Subcutaneous abdominal adipose tissue (tissue), 5 donors: ENCODE measurements at regions not wholly inside any gene's neighbourhood (a gene's known extent, or its start where the extent isn't known, plus 50 kb on each side); places are given as distances from the start of the nearest gene placed in this dataset.

Source experiments
- H3K27ac ChIP-seq: one replicate; pipeline ENCODE4 v1.7.0; 2013; ENCODE audit warnings: low read depth, mild to moderate bottlenecking, inconsistent platforms, low read length, moderate library complexity
- H3K27me3 ChIP-seq, 5 donors: one replicate each; pipeline ENCODE4 v1.7.0; 2013; ENCODE audit warnings: low read length in 5 of 5, inconsistent platforms in 1 of 5; ENCODE audit not compliant: control insufficient read depth in 5 of 5, insufficient read depth in 4 of 5
- H3K36me3 ChIP-seq, 5 donors: one replicate each; pipeline ENCODE4 v1.7.0; 2013; ENCODE audit warnings: low read length in 5 of 5; ENCODE audit not compliant: control insufficient read depth in 5 of 5, insufficient read depth in 5 of 5
- H3K4me1 ChIP-seq, 5 donors: one replicate each; pipeline ENCODE4 v1.7.0; 2013; ENCODE audit warnings: low read length in 5 of 5, mild to moderate bottlenecking in 3 of 5, moderate library complexity in 1 of 5; ENCODE audit not compliant: control insufficient read depth in 5 of 5, insufficient read depth in 5 of 5
- H3K4me3 ChIP-seq, 5 donors: one replicate each; pipeline ENCODE4 v1.7.0; 2013; ENCODE audit warnings: low read length in 5 of 5, low read depth in 1 of 5
- H3K9ac ChIP-seq, 5 donors: one replicate each; pipeline ENCODE4 v1.7.0; 2013; ENCODE audit warnings: low read length in 5 of 5, mild to moderate bottlenecking in 4 of 5, moderate library complexity in 3 of 5
- H3K9me3 ChIP-seq, 5 donors: one replicate each; pipeline ENCODE4 v1.7.0; 2013; ENCODE audit warnings: low read length in 5 of 5; ENCODE audit not compliant: control insufficient read depth in 5 of 5
- donor health status: healthy.
- donor health status: healthy.
- donor health status: healthy.
- donor health status: healthy.
- donor health status: healthy.

DNA sequence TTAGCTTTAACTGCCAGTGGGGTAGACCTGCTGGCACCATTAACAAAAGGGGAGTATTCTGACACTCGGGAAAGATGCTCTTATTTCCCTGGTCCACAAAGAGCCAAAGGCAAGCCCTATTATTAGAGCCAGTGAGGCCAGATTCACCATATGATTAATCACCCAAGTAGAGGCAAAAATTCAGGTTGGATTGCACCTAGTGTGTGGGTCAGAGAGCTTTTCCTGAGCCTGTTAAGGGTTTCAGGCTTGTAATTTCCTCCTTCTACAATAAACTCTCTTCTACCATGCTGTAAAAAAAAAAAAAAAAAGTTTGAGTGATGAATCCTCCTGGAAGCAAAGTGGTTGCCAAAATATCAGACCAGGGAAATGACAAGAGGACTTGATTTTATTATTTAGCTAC, 163.5 kb downstream of the MBL2 start:
- no peaks in the 10 kb centered on the region for H3K36me3 ChIP-seq
- H3K4me1 ChIP-seq: no peaks in the 10 kb centered on the region
- H3K4me3 ChIP-seq: no peak overlapping the region
- H3K27me3 ChIP-seq: no peaks in the 10 kb centered on the region
- H3K9ac ChIP-seq: no peak overlapping the region
- H3K9me3 ChIP-seq: no peaks in the 10 kb centered on the region
- H3K27ac ChIP-seq: no peak overlapping the region

DNA sequence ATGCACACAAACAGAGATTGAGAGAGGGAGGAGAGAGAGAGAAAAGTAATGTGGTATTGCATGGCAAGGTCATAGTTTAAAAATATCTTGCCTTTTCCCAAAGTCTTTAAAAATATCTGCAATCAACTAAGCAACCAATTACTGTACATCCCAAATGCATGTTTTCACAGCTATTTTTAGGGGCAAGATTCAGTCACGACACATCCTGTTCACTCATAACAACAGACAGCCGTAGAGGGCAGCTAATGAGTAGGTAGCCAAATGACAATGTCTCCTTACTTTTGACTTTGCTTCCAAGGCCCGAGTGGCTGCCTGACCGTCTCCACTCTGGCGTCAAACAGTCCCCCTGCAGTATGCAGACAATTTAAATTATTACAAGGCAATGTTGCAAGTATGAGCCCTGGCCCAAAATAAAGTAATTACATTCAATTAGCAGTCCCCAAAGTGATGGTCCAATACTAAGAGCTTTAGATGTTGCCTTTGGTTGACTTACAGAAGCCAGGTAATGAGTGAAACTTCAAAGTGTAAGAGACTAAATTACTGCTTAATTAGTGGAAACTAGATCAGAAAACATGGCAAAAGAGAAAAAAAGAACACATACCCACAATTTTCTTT, 162.9 kb downstream of the MBL2 start:
- Histone ChIP-seq H3K4me3 (no peak overlapping the region), H3K36me3 (no peaks in the 10 kb centered on the region), H3K4me1 (no peaks in the 10 kb centered on the region), H3K9ac (no peak overlapping the region), H3K9me3 (no peaks in the 10 kb centered on the region), H3K27me3 (no peaks in the 10 kb centered on the region), H3K27ac (no peak overlapping the region)

DNA sequence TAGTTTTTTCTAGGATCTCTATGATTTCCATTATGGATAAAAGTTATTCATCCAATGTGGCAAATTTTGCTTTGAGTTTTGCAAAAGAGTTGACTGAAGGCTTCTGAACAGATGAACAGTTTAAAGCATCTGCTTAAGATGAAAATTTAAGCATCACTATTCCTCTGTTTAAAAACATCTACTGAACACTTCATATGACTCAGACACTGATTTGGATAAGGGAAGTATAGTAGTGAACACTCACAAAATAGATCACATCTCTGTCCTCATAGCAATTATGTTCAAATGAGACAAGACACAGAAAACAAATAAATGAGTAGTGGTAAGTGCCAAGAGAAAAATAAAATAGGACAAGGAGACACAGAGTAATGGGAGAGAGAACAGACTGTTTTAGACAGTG, 157.3 kb downstream of the MBL2 start:
- H3K9ac ChIP-seq: no peak overlapping the region

DNA sequence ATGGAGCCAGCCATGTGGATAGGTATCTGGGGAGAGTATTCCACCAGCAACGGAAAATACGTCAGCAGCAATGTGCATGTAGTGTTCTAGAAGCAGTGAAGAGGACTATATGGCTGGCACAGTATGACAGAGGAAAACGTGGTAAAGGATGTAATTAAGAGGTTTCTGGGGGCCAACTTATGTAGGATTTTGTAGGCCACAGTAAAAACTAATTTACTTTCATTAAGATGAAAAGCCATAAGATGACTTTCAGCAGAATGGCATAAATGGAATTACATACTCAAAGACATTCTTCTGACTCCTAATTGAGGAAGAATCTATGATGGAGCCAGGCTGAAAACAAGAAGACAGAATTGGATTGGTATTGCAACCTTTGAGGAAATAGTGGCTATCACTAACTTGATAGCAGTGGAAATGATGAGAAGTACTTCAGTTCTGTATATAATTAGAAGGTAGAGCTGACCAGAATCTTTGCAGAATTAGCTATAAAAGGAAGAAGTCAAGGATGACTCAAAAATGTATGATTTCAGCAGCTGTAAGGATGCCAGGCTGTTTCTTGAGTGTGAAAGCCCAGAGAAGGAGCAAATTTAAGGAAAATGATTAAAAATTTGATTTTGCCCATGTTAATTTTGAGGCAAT, 156.7 kb downstream of the MBL2 start:
- no peak overlapping the region for H3K27ac ChIP-seq
- no peak overlapping the region for H3K9ac ChIP-seq
- no peak overlapping the region for H3K4me3 ChIP-seq
- no peaks in the 10 kb centered on the region for H3K27me3 ChIP-seq
- no peaks in the 10 kb centered on the region for H3K9me3 ChIP-seq
- no peaks in the 10 kb centered on the region for H3K4me1 ChIP-seq
- H3K36me3 ChIP-seq: no peaks in the 10 kb centered on the region

More for the DNA sequence above, 157.3 kb downstream of the MBL2 start:
- no peak overlapping the region for H3K27ac ChIP-seq
- H3K9me3 ChIP-seq: no peaks in the 10 kb centered on the region
- H3K36me3 ChIP-seq: no peaks in the 10 kb centered on the region
- no peaks in the 10 kb centered on the region for H3K4me1 ChIP-seq
- H3K4me3 ChIP-seq: no peak overlapping the region
- H3K27me3 ChIP-seq: no peaks in the 10 kb centered on the region

DNA sequence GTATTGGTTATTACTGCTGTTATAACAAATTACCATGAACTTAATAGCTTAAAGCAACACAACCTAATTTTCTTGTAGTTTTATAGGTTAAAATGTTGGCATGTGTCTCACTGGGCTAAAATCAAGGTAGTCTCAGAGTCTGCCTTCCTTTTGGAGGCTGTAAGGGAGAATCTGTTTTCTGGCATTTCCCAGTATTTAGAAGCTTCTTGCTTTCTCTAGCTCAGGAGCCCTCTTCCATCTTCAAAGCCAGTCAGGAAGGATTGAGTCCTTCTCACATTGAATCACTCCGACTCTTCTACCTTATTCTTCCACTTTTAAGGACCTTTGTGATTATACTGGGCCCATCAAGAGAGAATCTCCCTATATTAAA, 156.2 kb downstream of the MBL2 start:
- H3K9me3 ChIP-seq: no peaks in the 10 kb centered on the region
- H3K4me3 ChIP-seq: no peak overlapping the region
- H3K27ac ChIP-seq: no peak overlapping the region
- H3K9ac ChIP-seq: no peak overlapping the region
- no peaks in the 10 kb centered on the region for H3K4me1 ChIP-seq
- no peaks in the 10 kb centered on the region for H3K36me3 ChIP-seq
- no peaks in the 10 kb centered on the region for H3K27me3 ChIP-seq

DNA sequence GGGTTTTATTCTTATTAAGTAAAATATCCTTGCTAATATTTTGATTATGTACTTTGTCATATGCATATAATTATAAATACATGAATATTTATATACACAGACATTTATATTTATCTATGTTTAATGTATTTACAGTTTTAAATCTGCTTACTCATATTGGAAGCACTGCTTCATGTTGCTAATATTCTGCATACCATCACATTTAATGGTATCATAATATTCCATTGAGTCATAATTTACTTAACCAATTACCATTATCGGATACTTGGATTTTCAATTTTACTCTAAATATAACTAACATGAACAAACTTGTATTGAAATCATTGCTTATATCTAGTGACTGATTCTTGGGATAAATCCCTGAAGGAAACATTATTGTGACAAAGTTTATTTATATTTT, 155.2 kb downstream of the MBL2 start:
- Histone ChIP-seq H3K4me3 (no peak overlapping the region), H3K9me3 (no peaks in the 10 kb centered on the region), H3K4me1 (no peaks in the 10 kb centered on the region), H3K27ac (no peak overlapping the region), H3K36me3 (no peaks in the 10 kb centered on the region), H3K27me3 (no peaks in the 10 kb centered on the region), H3K9ac (no peak overlapping the region)

DNA sequence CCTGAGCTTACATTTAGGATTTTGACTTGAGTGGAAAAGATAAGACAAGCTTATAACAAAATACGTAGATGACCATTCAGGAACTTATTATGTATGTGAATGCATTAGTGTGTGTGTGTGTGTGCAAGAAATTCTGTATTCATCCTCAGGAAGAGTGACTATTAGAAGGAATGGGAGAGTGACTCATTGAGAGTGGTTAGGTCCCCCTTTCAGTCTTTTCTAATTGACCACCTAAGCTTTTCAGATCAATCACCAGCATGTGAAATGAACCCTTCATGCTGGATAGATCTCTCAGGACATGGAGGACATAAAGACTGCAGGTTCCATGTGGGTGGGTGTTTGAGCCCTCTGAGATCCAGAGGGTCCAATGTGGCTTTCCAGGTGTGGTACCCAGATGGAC, 153.5 kb downstream of the MBL2 start:
- no peak overlapping the region for H3K9ac ChIP-seq
- no peaks in the 10 kb centered on the region for H3K36me3 ChIP-seq
- H3K4me1 ChIP-seq: no peaks in the 10 kb centered on the region
- H3K4me3 ChIP-seq: no peak overlapping the region
- H3K9me3 ChIP-seq: no peaks in the 10 kb centered on the region
- H3K27me3 ChIP-seq: no peaks in the 10 kb centered on the region
- no peak overlapping the region for H3K27ac ChIP-seq

DNA sequence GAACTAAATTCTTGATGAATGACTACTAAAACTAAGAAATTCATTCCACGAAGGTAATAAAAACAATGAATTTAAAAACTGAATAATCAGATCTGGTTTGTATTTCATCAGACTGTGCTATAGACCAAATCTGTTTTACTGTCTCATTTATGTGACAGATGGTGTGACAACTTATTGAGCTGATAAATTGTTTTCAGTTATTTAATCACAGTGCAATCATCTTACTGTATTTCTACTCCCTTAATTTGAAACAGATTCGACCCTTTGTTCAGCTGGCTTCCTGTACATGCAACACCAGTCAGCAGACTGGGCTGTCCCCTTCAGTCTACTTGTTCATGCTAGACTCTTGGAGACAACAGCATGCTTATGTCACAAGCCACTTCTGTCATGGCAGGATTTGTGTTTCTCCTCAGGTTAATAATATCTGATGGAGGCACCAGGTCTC, 150.9 kb downstream of the MBL2 start:
- Histone ChIP-seq H3K27me3 (no peaks in the 10 kb centered on the region), H3K9ac (no peak overlapping the region), H3K4me3 (no peak overlapping the region), H3K9me3 (no peaks in the 10 kb centered on the region), H3K4me1 (no peaks in the 10 kb centered on the region), H3K36me3 (no peaks in the 10 kb centered on the region), H3K27ac (no peak overlapping the region)

DNA sequence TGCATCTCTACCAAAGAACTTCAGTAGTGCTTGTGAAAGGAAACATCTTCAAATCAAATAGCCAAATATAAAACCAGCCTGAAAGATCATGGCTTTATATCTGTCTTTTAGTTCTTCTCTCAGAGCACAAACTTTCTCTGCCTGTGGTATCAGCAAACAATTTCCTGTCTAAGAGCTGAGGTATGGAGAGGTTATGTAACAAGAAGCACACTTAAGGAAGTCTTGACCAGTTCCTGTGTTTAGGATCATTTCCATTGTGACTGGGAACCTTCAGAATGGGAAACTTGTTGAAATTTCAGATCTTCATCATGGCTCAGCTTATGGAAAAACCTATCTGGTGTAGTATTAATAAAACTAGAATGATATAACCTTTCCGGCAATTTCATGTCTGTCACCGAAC, 148.8 kb downstream of the MBL2 start:
- no peak overlapping the region for H3K27ac ChIP-seq
- H3K27me3 ChIP-seq: no peaks in the 10 kb centered on the region
- H3K4me1 ChIP-seq: no peaks in the 10 kb centered on the region
- no peaks in the 10 kb centered on the region for H3K36me3 ChIP-seq
- no peaks in the 10 kb centered on the region for H3K9me3 ChIP-seq
- H3K4me3 ChIP-seq: no peak overlapping the region
- H3K9ac ChIP-seq: no peak overlapping the region

DNA sequence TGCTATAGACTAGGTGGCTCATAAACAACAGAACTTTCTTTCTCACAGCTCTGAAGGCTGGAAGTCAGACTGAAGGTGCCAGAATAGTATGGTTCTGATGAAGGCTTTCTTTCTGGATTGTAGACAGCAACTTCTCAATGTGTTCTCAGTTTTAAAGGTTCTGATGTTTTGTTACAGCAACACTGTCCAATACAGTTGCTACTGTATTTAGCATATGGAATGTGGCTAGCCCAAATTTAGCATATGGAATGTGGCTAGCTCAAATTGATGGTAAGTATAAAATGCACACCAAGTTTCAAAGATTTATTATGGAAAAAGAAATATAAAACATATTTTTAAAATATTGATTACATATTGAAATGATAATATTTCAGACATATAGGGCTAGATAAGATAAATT, 145.3 kb downstream of the MBL2 start:
- H3K4me1 ChIP-seq: no peaks in the 10 kb centered on the region
- no peaks in the 10 kb centered on the region for H3K27me3 ChIP-seq
- H3K9ac ChIP-seq: no peak overlapping the region
- H3K9me3 ChIP-seq: no peaks in the 10 kb centered on the region
- no peak overlapping the region for H3K27ac ChIP-seq
- no peak overlapping the region for H3K4me3 ChIP-seq
- H3K36me3 ChIP-seq: no peaks in the 10 kb centered on the region
